ENCODE measurements at regions not wholly inside any gene's neighbourhood (a gene's known extent, or its start where the extent isn't known, plus 50 kb on each side); places are given as distances from the start of the nearest gene placed in this dataset.

GRCh38 chr2:228312172-228312571 is 130.7 kb upstream of the SPHKAP start:
- H3K4me1 Mint-ChIP-seq = no peaks in the 10 kb centered on the region
- no peak for ATAC-seq

GRCh38 chr2:228303960-228304359 is 122.5 kb upstream of the SPHKAP start:
- H3K36me3 Mint-ChIP-seq = no peaks in the 10 kb centered on the region
- POLR2A ChIA-PET = no interaction called here
- ATAC-seq (no peak), DNase-seq (no peak)
- H3K9me3 Mint-ChIP-seq = peaks cover 0 to 21% (median 5%) of the 10 kb centered on the region in 9 donors
- H3K4me3 Mint-ChIP-seq = no peak overlapping the region
- H3K27ac Mint-ChIP-seq = no peak overlapping the region
- H3K4me1 Mint-ChIP-seq = no peaks in the 10 kb centered on the region
- no peaks in the 10 kb centered on the region for H3K27me3 Mint-ChIP-seq

More at GRCh38 chr2:228312172-228312571, 130.7 kb upstream of the SPHKAP start:
- Mint-ChIP-seq H3K4me3 (no peak overlapping the region), H3K36me3 (no peaks in the 10 kb centered on the region), H3K27ac (no peak overlapping the region), H3K9me3 (peaks cover 0 to 15% (median 2%) of the 10 kb centered on the region in 9 donors), H3K27me3 (no peaks in the 10 kb centered on the region)
- POLR2A ChIA-PET = no interaction called here
- no peak for DNase-seq

GRCh38 chr2:228283491-228284171 is 102.1 kb upstream of the SPHKAP start:
- Mint-ChIP-seq H3K4me1 (no peaks in the 10 kb centered on the region), H3K36me3 (no peaks in the 10 kb centered on the region), H3K27ac (no peak overlapping the region), H3K27me3 (no peaks in the 10 kb centered on the region), H3K4me3 (no peak overlapping the region), H3K9me3 (peaks cover 0 to 34% (median 7%) of the 10 kb centered on the region in 9 donors)
- ATAC-seq (no peak), DNase-seq (no peak)
- POLR2A ChIA-PET = no interaction called here

- no peaks in the 10 kb centered on the region for H3K4me1 Mint-ChIP-seq
- H3K27me3 Mint-ChIP-seq = no peaks in the 10 kb centered on the region
- no peak overlapping the region for H3K4me3 Mint-ChIP-seq
- DNase-seq (no peak), ATAC-seq (no peak)
- no peak overlapping the region for H3K27ac Mint-ChIP-seq
- H3K36me3 Mint-ChIP-seq = no peaks in the 10 kb centered on the region
- POLR2A ChIA-PET = no interaction called here
- peaks cover 0 to 34% (median 7%) of the 10 kb centered on the region in 9 donors for H3K9me3 Mint-ChIP-seq
Observed at GRCh38 chr2:228282376-228282775, 100.9 kb upstream of the SPHKAP start.

- POLR2A ChIA-PET = no interaction called here
- Mint-ChIP-seq H3K4me3 (no peak overlapping the region), H3K9me3 (peaks cover 0 to 14% (median 2%) of the 10 kb centered on the region in 9 donors), H3K27me3 (peaks cover 0 to 2% (median 0%) of the 10 kb centered on the region in 5 donors), H3K27ac (no peak overlapping the region), H3K36me3 (peaks cover 0 to 2% (median 0%) of the 10 kb centered on the region in 3 donors), H3K4me1 (no peaks in the 10 kb centered on the region)
- DNase-seq (no peak), ATAC-seq (no peak)
Observed at GRCh38 chr2:228273159-228273558, 91.7 kb upstream of the SPHKAP start.

GRCh38 chr2:228269351-228269750 is 87.9 kb upstream of the SPHKAP start:
- Mint-ChIP-seq H3K4me3 (no peak overlapping the region), H3K9me3 (peaks cover 0 to 20% (median 9%) of the 10 kb centered on the region in 9 donors), H3K4me1 (no peaks in the 10 kb centered on the region), H3K36me3 (no peaks in the 10 kb centered on the region), H3K27ac (no peak overlapping the region), H3K27me3 (peaks cover 0 to 2% (median 0%) of the 10 kb centered on the region in 5 donors)
- DNase-seq (no peak), ATAC-seq (no peak)
- POLR2A ChIA-PET = no interaction called here

- peaks cover 0 to 20% (median 7%) of the 10 kb centered on the region in 9 donors for H3K9me3 Mint-ChIP-seq
- H3K4me3 Mint-ChIP-seq = no peak overlapping the region
- H3K27me3 Mint-ChIP-seq = peaks cover 0 to under 1% (median 0%) of the 10 kb centered on the region in 5 donors
- H3K27ac Mint-ChIP-seq = no peak overlapping the region
- no peak for ATAC-seq
- no peak for DNase-seq
- no peaks in the 10 kb centered on the region for H3K4me1 Mint-ChIP-seq
- H3K36me3 Mint-ChIP-seq = no peaks in the 10 kb centered on the region
- POLR2A ChIA-PET = no interaction called here
Observed at GRCh38 chr2:228268756-228269155, 87.3 kb upstream of the SPHKAP start.

GRCh38 chr2:228268301-228268700 is 86.8 kb upstream of the SPHKAP start:
- POLR2A ChIA-PET = no interaction called here
- no peak for ATAC-seq

GRCh38 chr2:228263156-228263555 is 81.7 kb upstream of the SPHKAP start:
- H3K27me3 Mint-ChIP-seq = no peaks in the 10 kb centered on the region
- H3K4me1 Mint-ChIP-seq = no peaks in the 10 kb centered on the region
- POLR2A ChIA-PET = no interaction called here
- ATAC-seq (no peak), DNase-seq (no peak)
- no peaks in the 10 kb centered on the region for H3K36me3 Mint-ChIP-seq
- peaks cover 4 to 30% (median 8%) of the 10 kb centered on the region in 9 donors for H3K9me3 Mint-ChIP-seq
- H3K27ac Mint-ChIP-seq = no peak overlapping the region
- no peak overlapping the region for H3K4me3 Mint-ChIP-seq

More at GRCh38 chr2:228268301-228268700, 86.8 kb upstream of the SPHKAP start:
- Mint-ChIP-seq H3K4me3 (no peak overlapping the region), H3K4me1 (no peaks in the 10 kb centered on the region), H3K36me3 (no peaks in the 10 kb centered on the region), H3K27me3 (no peaks in the 10 kb centered on the region), H3K27ac (no peak overlapping the region), H3K9me3 (peaks cover 0 to 20% (median 7%) of the 10 kb centered on the region in 9 donors)
- DNase-seq = no peak

GRCh38 chr2:228261546-228261945 is 80.1 kb upstream of the SPHKAP start:
- Mint-ChIP-seq H3K4me3 (no peak overlapping the region), H3K36me3 (no peaks in the 10 kb centered on the region), H3K27ac (no peak overlapping the region), H3K27me3 (no peaks in the 10 kb centered on the region), H3K9me3 (peaks cover under 1 to 17% (median 7%) of the 10 kb centered on the region in 9 donors), H3K4me1 (no peaks in the 10 kb centered on the region)
- no peak for DNase-seq
- POLR2A ChIA-PET = no interaction called here
- no peak for ATAC-seq

- Mint-ChIP-seq H3K4me3 (no peak overlapping the region), H3K27ac (no peak overlapping the region), H3K4me1 (no peaks in the 10 kb centered on the region), H3K27me3 (no peaks in the 10 kb centered on the region), H3K36me3 (no peaks in the 10 kb centered on the region), H3K9me3 (peaks cover 0 to 13% (median 5%) of the 10 kb centered on the region in 9 donors)
- POLR2A ChIA-PET = no interaction called here
- DNase-seq (no peak), ATAC-seq (no peak)
Observed at GRCh38 chr2:228257379-228257778, 75.9 kb upstream of the SPHKAP start.

- ATAC-seq (no peak), DNase-seq (no peak)
- no peaks in the 10 kb centered on the region for H3K27me3 Mint-ChIP-seq
- no peak overlapping the region for H3K4me3 Mint-ChIP-seq
- peaks cover 0 to 11% (median 1%) of the 10 kb centered on the region in 9 donors for H3K9me3 Mint-ChIP-seq
- no peaks in the 10 kb centered on the region for H3K4me1 Mint-ChIP-seq
- no peak overlapping the region for H3K27ac Mint-ChIP-seq
- POLR2A ChIA-PET = no interaction called here
- no peaks in the 10 kb centered on the region for H3K36me3 Mint-ChIP-seq
Observed at GRCh38 chr2:228253752-228254151, 72.3 kb upstream of the SPHKAP start.

GRCh38 chr2:228247335-228247734 is 65.8 kb upstream of the SPHKAP start:
- H3K27me3 Mint-ChIP-seq = no peaks in the 10 kb centered on the region
- no peak for ATAC-seq
- POLR2A ChIA-PET = no interaction called here
- no peak overlapping the region for H3K4me3 Mint-ChIP-seq
- H3K27ac Mint-ChIP-seq = no peak overlapping the region
- no peak for DNase-seq
- no peaks in the 10 kb centered on the region for H3K36me3 Mint-ChIP-seq
- peaks cover 0 to 12% (median 4%) of the 10 kb centered on the region in 9 donors for H3K9me3 Mint-ChIP-seq
- no peaks in the 10 kb centered on the region for H3K4me1 Mint-ChIP-seq

GRCh38 chr2:228245601-228246000 is 64.1 kb upstream of the SPHKAP start:
- ATAC-seq = no peak
- DNase-seq = no peak
- Mint-ChIP-seq H3K36me3 (no peaks in the 10 kb centered on the region), H3K9me3 (peaks cover 0 to 14% (median 7%) of the 10 kb centered on the region in 9 donors), H3K27me3 (no peaks in the 10 kb centered on the region), H3K4me1 (no peaks in the 10 kb centered on the region), H3K4me3 (no peak overlapping the region), H3K27ac (no peak overlapping the region)
- POLR2A ChIA-PET = no interaction called here
